Endodermal cell (in vitro differentiated cells): ENCODE measurements at regions not wholly inside any gene's neighbourhood (a gene's known extent, or its start where the extent isn't known, plus 50 kb on each side); places are given as distances from the start of the nearest gene placed in this dataset.

ENCODE experiments used
- DNase-seq: peaks from one replicate; pipeline ENCODE4 v3.0.0-alpha.2; 2017
- H3K27ac ChIP-seq: 2 replicates; pipeline ENCODE4 v1.5.1; 2013; ENCODE audit warnings: mild to moderate bottlenecking, low read depth, low read length, moderate library complexity
- H3K27me3 ChIP-seq: 2 replicates; pipeline ENCODE4 v1.6.1; 2013; ENCODE audit warnings: mild to moderate bottlenecking, low read length, moderate library complexity; ENCODE audit not compliant: insufficient read depth, control insufficient read depth, poor library complexity, severe bottlenecking
- H3K36me3 ChIP-seq: 2 replicates; pipeline ENCODE4 v1.7.0; 2013; ENCODE audit warnings: mild to moderate bottlenecking, low read length, moderate library complexity; ENCODE audit not compliant: control insufficient read depth, insufficient read depth
- H3K4me1 ChIP-seq: one replicate; pipeline ENCODE4 v1.7.0; 2013; ENCODE audit warnings: low read length; ENCODE audit not compliant: control insufficient read depth, insufficient read depth
- H3K4me3 ChIP-seq: 2 replicates; pipeline ENCODE4 v1.5.1; 2013; ENCODE audit warnings: mild to moderate bottlenecking, low read length, moderate library complexity
- H3K9ac ChIP-seq: 2 replicates; pipeline ENCODE4 v1.6.1; 2013; ENCODE audit warnings: mild to moderate bottlenecking, low read length, moderate library complexity; ENCODE audit not compliant: poor library complexity, severe bottlenecking; ENCODE audit errors: extremely low read depth
- H3K9me3 ChIP-seq: 2 replicates; pipeline ENCODE4 v1.6.1; 2013; ENCODE audit warnings: mild to moderate bottlenecking, low read length, moderate library complexity; ENCODE audit not compliant: control insufficient read depth
- H3K27ac Mint-ChIP-seq: 2 replicates; pipeline ENCODE4 v1.8.0; 2020; ENCODE audit warnings: mixed read lengths
- H3K27me3 Mint-ChIP-seq: 2 replicates; pipeline ENCODE4 v1.8.0; 2021; ENCODE audit warnings: mild to moderate bottlenecking, mixed read lengths; ENCODE audit not compliant: insufficient read depth
- H3K36me3 Mint-ChIP-seq: 2 replicates; pipeline ENCODE4 v1.8.0; 2020; ENCODE audit warnings: low read depth, mixed read lengths
- H3K4me1 Mint-ChIP-seq: 2 replicates; pipeline ENCODE4 v1.8.0; 2020; ENCODE audit warnings: mixed read lengths
- H3K4me3 Mint-ChIP-seq: 2 replicates; pipeline ENCODE4 v1.8.0; 2020; ENCODE audit warnings: mild to moderate bottlenecking, moderate library complexity, mixed read lengths
- H3K9me3 Mint-ChIP-seq: 2 replicates; pipeline ENCODE4 v1.8.0; 2020; ENCODE audit warnings: mild to moderate bottlenecking, mixed read lengths
- CTCF ChIP-seq: fragments of 200-600 bp; sonication (generic); conservative IDR thresholded peaks from 2 replicates; pipeline ENCODE4 v1.5.0; 2021; ENCODE audit warnings: antibody characterized with exemption, mild to moderate bottlenecking
- WGBS, 2 experiments: methylation state at CpG; one replicate each; pipeline versions ENCODE4 v1.1.5 to v1.1.7; 2013; ENCODE audit warnings: missing lambda C conversion rate in 2 of 2, mixed read lengths in 1 of 2; ENCODE audit not compliant: insufficient coverage in 1 of 2, insufficient read length in 1 of 2; 5-methylcytosine and 5-hydroxymethylcytosine counted together

GRCh38 chr4:165584916-165585315, 206.1 kb downstream of the CPE start:
- TF ChIP-seq CTCF = no peak
- no peaks in the 10 kb centered on the region for H3K27me3 ChIP-seq
- no peaks in the 10 kb centered on the region for H3K36me3 Mint-ChIP-seq
- H3K9me3 Mint-ChIP-seq = no peaks in the 10 kb centered on the region
- H3K9ac ChIP-seq = no peak overlapping the region
- no peaks in the 10 kb centered on the region for H3K27me3 Mint-ChIP-seq
- no peak overlapping the region for H3K4me3 ChIP-seq
- no peaks in the 10 kb centered on the region for H3K9me3 ChIP-seq
- no peak overlapping the region for H3K27ac ChIP-seq
- H3K4me1 ChIP-seq = no peaks in the 10 kb centered on the region
- DNase-seq = no peak
- peaks cover 2% of the 10 kb centered on the region for H3K4me1 Mint-ChIP-seq
- H3K27ac Mint-ChIP-seq = no peak overlapping the region
- no peaks in the 10 kb centered on the region for H3K36me3 ChIP-seq
- H3K4me3 Mint-ChIP-seq = no peak overlapping the region

GRCh38 chr4:165588534-165589315, 209.9 kb downstream of the CPE start:
- H3K9ac ChIP-seq = no peak overlapping the region

GRCh38 chr4:165592386-165592785, 213.6 kb downstream of the CPE start:
- H3K27me3 ChIP-seq = no peaks in the 10 kb centered on the region
- H3K4me3 Mint-ChIP-seq = no peak overlapping the region
- H3K4me1 ChIP-seq = no peaks in the 10 kb centered on the region
- no peaks in the 10 kb centered on the region for H3K36me3 Mint-ChIP-seq
- no peak overlapping the region for H3K27ac Mint-ChIP-seq
- no peak overlapping the region for H3K27ac ChIP-seq
- no peak overlapping the region for H3K4me3 ChIP-seq
- H3K36me3 ChIP-seq = no peaks in the 10 kb centered on the region
- H3K9me3 Mint-ChIP-seq = peaks cover 1% of the 10 kb centered on the region
- no peaks in the 10 kb centered on the region for H3K9me3 ChIP-seq
- 86 to 91% methylated on average over 1 to 2 of the region's 2 CpGs for WGBS, 2 experiments
- H3K9ac ChIP-seq = no peak overlapping the region
- H3K4me1 Mint-ChIP-seq = peaks cover 4% of the 10 kb centered on the region
- H3K27me3 Mint-ChIP-seq = no peaks in the 10 kb centered on the region
- TF ChIP-seq CTCF = no peak
- DNase-seq = no peak

More at GRCh38 chr4:165588534-165589315, 209.9 kb downstream of the CPE start:
- 90 to 98% methylated on average over 5 to 7 of the region's 7 CpGs for WGBS, 2 experiments
- Histone ChIP-seq H3K9me3 (no peaks in the 10 kb centered on the region), H3K27me3 (no peaks in the 10 kb centered on the region), H3K27ac (no peak overlapping the region), H3K36me3 (no peaks in the 10 kb centered on the region), H3K4me3 (no peak overlapping the region), H3K4me1 (no peaks in the 10 kb centered on the region)
- Mint-ChIP-seq H3K4me1 (peaks cover 4% of the 10 kb centered on the region), H3K27me3 (no peaks in the 10 kb centered on the region), H3K36me3 (no peaks in the 10 kb centered on the region), H3K4me3 (no peak overlapping the region), H3K9me3 (peaks cover 1% of the 10 kb centered on the region), H3K27ac (no peak overlapping the region)
- no peak for DNase-seq
- TF ChIP-seq CTCF = no peak
